ENCODE measurements at regions not wholly inside any gene's neighbourhood (a gene's known extent, or its start where the extent isn't known, plus 50 kb on each side); places are given as distances from the start of the nearest gene placed in this dataset.
A peak's percentile ranks its signal among the peaks of the same experiment; 100 is the strongest.

DNA sequence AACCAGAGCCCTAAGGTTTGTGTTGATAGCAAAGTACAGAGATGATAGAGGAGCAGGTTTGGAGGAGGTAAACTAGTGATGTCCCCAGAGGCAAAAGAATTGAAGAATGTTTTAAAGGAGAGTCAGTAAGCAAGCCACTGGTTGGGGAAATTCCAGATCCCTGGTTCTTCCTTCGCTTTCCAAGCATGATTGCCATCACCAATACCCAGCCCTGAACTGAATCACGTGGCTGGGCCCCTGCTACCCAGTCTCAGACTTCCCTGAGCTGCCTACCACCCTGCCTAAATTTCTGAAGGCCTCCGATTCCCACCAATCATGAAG, 95.3 kb upstream of the FOXN2 start:
- no peak overlapping the region for H3K27ac ChIP-seq
- peaks cover 0 to 8% (median 4%) of the 10 kb centered on the region in 4 donors for H3K4me1 ChIP-seq
- no peaks in the 10 kb centered on the region for H3K36me3 ChIP-seq
- TF ChIP-seq EP300 (IDR thresholded peaks at IDR 0.05), result no peak
- no peak for TF ChIP-seq POLR2A (IDR thresholded peaks at IDR 0.05)
- no peak for TF ChIP-seq POLR2AphosphoS5 (IDR thresholded peaks at IDR 0.05)
- TF ChIP-seq, protein P1, sequence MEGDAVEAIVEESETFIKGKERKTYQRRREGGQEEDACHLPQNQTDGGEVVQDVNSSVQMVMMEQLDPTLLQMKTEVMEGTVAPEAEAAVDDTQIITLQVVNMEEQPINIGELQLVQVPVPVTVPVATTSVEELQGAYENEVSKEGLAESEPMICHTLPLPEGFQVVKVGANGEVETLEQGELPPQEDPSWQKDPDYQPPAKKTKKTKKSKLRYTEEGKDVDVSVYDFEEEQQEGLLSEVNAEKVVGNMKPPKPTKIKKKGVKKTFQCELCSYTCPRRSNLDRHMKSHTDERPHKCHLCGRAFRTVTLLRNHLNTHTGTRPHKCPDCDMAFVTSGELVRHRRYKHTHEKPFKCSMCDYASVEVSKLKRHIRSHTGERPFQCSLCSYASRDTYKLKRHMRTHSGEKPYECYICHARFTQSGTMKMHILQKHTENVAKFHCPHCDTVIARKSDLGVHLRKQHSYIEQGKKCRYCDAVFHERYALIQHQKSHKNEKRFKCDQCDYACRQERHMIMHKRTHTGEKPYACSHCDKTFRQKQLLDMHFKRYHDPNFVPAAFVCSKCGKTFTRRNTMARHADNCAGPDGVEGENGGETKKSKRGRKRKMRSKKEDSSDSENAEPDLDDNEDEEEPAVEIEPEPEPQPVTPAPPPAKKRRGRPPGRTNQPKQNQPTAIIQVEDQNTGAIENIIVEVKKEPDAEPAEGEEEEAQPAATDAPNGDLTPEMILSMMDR (IDR thresholded peaks at IDR 0.05), result no peak
- H3K9me3 ChIP-seq, result no peaks in the 10 kb centered on the region
- intact Hi-C loops (cut with DNase I; ENCODE audit: low total_unique reads), result no loop called here
- WGBS, 5 donors, result 80 to 90% (median 86%) methylated on average over 3 of the region's 3 CpGs
- H3K4me3 ChIP-seq, result no peak overlapping the region
- DNase-seq, result no peak
- H3K27me3 ChIP-seq, result no peaks in the 10 kb centered on the region

DNA sequence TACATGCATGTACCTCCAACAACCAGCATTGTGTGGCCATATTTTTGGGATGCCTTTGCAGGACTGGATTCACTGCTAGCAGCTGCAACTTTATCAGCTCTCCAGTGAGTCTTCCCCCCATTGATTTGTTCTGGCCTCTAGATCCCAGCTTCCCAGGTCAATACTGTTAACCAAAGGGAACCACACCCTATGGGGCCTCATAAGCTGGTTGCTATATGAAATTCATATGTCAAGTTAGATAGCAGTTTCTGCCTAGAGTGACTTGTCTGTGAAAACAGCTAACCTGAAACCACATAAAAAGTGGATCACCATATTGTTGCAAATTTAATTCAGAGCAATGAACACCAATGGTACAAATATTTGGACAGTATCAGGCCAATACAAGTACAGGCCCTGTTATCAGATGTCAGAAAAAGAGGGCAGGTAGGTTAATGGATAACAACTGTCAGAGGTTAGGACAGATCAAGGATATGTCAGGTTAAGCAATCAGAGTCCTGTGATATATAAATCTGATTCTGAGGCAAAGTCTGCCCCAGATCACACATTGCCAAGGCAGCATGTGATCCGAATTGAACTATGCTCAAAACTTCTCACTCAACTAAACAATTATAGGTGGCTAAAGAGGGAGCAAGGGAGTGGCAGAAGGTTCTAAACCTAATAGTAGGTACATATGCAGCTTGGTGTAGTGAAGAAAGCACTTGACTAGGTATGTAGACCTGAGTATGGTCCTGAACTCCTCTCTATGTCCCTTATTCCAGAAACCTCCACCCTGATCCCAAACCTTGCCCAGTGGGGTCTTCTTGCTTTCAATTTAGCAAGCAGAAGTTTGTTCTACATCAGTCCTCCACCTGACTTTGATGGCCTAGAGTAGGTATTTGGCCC, 94.7 kb upstream of the FOXN2 start:
- no peaks in the 10 kb centered on the region for H3K27me3 ChIP-seq
- H3K9me3 ChIP-seq, result no peaks in the 10 kb centered on the region
- no peak overlapping the region for H3K4me3 ChIP-seq
- H3K4me1 ChIP-seq, result peaks cover 0 to 8% (median 4%) of the 10 kb centered on the region in 4 donors
- no peak for DNase-seq
- intact Hi-C loops (cut with DNase I; ENCODE audit: low total_unique reads), result no loop called here
- H3K36me3 ChIP-seq, result no peaks in the 10 kb centered on the region
- TF ChIP-seq POLR2A (IDR thresholded peaks at IDR 0.05) (no peak), EP300 (IDR thresholded peaks at IDR 0.05) (no peak), POLR2AphosphoS5 (IDR thresholded peaks at IDR 0.05) (no peak)
- TF ChIP-seq, protein P1 (IDR thresholded peaks at IDR 0.05), result no peak
- WGBS, 5 donors, result 25 to 80% (median 47%) methylated on average over 1 of the region's 1 CpG
- H3K27ac ChIP-seq, result no peak overlapping the region

DNA sequence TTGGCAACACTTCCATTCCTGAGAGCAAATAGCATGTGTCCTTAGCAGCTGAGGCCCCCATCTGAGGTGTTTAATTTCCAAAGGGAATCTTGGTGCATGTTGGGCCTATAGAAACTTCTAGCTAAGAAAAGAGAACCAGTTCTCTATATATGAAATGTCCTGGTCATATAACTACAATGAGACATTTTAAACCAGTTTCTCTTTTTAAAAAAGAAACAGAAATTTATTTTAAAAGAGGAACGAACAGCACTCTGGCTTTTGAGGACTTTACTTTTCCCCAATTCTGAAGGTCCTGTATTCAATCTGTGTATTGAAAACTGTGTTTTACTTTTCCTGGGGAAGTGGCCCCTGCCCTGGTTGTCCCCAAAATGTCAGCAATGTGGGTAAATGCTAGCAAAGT, 94.0 kb upstream of the FOXN2 start:
- intact Hi-C loops (cut with DNase I; ENCODE audit: low total_unique reads), result no loop called here
- DNase-seq, result no peak
- Histone ChIP-seq H3K27me3 (no peaks in the 10 kb centered on the region), H3K27ac (peak overlapping the region in 1 of 5 donors; percentile 41), H3K4me3 (no peak overlapping the region), H3K4me1 (peaks cover 0 to 8% (median 4%) of the 10 kb centered on the region in 4 donors), H3K36me3 (no peaks in the 10 kb centered on the region), H3K9me3 (no peaks in the 10 kb centered on the region)
- no peak for TF ChIP-seq EP300 (IDR thresholded peaks at IDR 0.05)
- TF ChIP-seq, protein P1 (IDR thresholded peaks at IDR 0.05), result no peak
- no peak for TF ChIP-seq POLR2A (IDR thresholded peaks at IDR 0.05)
- no peak for TF ChIP-seq POLR2AphosphoS5 (IDR thresholded peaks at IDR 0.05)
- 79 to 95% (median 88%) methylated on average over 1 of the region's 1 CpG for WGBS, 5 donors

DNA sequence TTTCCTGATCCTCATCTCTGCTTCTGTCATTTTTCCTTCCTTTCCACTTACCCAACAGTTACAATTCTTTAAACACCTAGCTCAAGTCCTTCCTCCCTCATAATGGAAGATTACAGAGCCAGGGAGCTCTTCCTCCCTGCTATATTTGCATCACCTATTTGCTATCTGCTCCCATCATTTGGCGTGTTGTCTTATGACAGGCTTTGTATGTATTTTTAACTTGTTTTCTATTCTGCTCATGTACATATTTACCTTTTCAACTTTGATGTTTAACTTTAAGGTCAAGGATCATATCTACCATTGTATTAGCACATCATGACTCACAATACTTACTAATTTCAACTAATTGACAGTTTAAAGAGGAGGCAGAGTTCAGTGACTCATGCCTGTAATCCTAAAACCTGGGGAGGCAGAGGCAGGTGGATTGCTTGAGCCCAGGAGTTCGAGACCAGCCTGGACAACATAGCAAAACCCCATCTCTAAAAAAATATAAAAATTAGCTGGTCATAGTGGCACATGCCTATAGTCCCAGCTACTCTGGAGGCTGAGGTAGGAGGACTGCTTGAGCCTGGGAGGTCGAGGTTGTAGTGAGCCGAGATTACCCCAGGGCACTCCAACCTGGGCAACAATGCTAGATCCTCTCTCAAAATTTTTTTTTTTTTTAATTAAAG, 92.5 kb upstream of the FOXN2 start:
- H3K9me3 ChIP-seq, result no peaks in the 10 kb centered on the region
- intact Hi-C loops (cut with DNase I; ENCODE audit: low total_unique reads), result no loop called here
- TF ChIP-seq, protein P1 (IDR thresholded peaks at IDR 0.05), result no peak
- no peak for TF ChIP-seq POLR2AphosphoS5 (IDR thresholded peaks at IDR 0.05)
- no peak for TF ChIP-seq EP300 (IDR thresholded peaks at IDR 0.05)
- no peak for TF ChIP-seq POLR2A (IDR thresholded peaks at IDR 0.05)
- no peaks in the 10 kb centered on the region for H3K36me3 ChIP-seq
- WGBS, 5 donors, result 60 to 78% (median 64%) methylated on average over 4 of the region's 4 CpGs
- no peak overlapping the region for H3K4me3 ChIP-seq
- no peak overlapping the region for H3K27ac ChIP-seq
- H3K4me1 ChIP-seq, result peaks cover 0 to 8% (median 4%) of the 10 kb centered on the region in 4 donors
- no peak for DNase-seq
- no peaks in the 10 kb centered on the region for H3K27me3 ChIP-seq

Measured in stomach (tissue), 8 donors.